ENCODE measurements at regions not wholly inside any gene's neighbourhood (a gene's known extent, or its start where the extent isn't known, plus 50 kb on each side); places are given as distances from the start of the nearest gene placed in this dataset.

GRCh38 chr5:18798058-18798457 is 1163.8 kb downstream of the TAF11L14 start:
- TF ChIP-seq EZH2 (IDR thresholded peaks at IDR 0.05; ENCODE audit: insufficient read depth, poor library complexity, severe bottlenecking): no peak
- TF ChIP-seq EZH2phosphoT487 (IDR thresholded peaks at IDR 0.05; ENCODE audit: insufficient read depth, low read depth): no peak
